IgD-negative memory B cell (primary cell): ENCODE measurements at regions not wholly inside any gene's neighbourhood (a gene's known extent, or its start where the extent isn't known, plus 50 kb on each side); places are given as distances from the start of the nearest gene placed in this dataset.

Experiments
- H3K27ac Mint-ChIP-seq, 3 donors: one replicate each; pipeline ENCODE4 v1.8.0; 2020 to 2022; ENCODE audit warnings: mild to moderate bottlenecking in 3 of 3, mixed read lengths in 3 of 3, moderate library complexity in 1 of 3
- H3K27me3 Mint-ChIP-seq: one replicate; pipeline ENCODE4 v1.8.0; 2021; ENCODE audit warnings: mixed read lengths
- H3K36me3 Mint-ChIP-seq: one replicate; pipeline ENCODE4 v1.8.0; 2020; ENCODE audit warnings: mild to moderate bottlenecking, mixed read lengths
- H3K4me1 Mint-ChIP-seq, 3 donors: one replicate each; pipeline ENCODE4 v1.8.0; 2020 to 2022; ENCODE audit warnings: mixed read lengths in 3 of 3, mild to moderate bottlenecking in 1 of 3
- H3K4me3 Mint-ChIP-seq, 4 donors: one replicate each; pipeline ENCODE4 v1.8.0; 2020 to 2022; ENCODE audit warnings: mild to moderate bottlenecking in 4 of 4, mixed read lengths in 4 of 4, moderate library complexity in 3 of 4
- H3K9me3 Mint-ChIP-seq, 3 donors: one replicate each; pipeline ENCODE4 v1.8.0; 2020 to 2021; ENCODE audit warnings: mixed read lengths in 3 of 3, mild to moderate bottlenecking in 1 of 3

DNA sequence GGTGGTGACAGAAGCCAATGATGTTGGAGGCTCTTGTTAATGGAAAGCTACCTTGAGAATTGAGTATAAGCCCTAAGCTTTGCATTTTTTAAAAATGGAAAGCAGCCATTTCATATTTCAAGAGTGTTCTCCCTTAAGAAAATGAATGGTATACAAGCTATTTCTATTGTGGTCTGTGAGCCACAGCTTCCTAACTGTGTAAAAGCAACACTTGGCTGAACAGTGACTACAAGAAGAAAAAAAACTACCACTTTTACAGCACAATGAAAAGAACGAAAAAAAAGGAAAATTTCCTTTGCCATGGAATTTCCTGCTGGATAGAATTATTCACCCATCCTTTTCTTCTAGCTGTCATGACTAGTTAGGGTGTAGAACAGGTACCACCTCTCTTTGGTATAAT, 397.1 kb upstream of the BTBD3 start:
- Mint-ChIP-seq H3K27me3 (no peaks in the 10 kb centered on the region), H3K4me3 (no peak overlapping the region), H3K27ac (no peak overlapping the region), H3K9me3 (peaks cover 2 to 7% (median 5%) of the 10 kb centered on the region in 3 donors), H3K36me3 (no peaks in the 10 kb centered on the region), H3K4me1 (no peaks in the 10 kb centered on the region)

DNA sequence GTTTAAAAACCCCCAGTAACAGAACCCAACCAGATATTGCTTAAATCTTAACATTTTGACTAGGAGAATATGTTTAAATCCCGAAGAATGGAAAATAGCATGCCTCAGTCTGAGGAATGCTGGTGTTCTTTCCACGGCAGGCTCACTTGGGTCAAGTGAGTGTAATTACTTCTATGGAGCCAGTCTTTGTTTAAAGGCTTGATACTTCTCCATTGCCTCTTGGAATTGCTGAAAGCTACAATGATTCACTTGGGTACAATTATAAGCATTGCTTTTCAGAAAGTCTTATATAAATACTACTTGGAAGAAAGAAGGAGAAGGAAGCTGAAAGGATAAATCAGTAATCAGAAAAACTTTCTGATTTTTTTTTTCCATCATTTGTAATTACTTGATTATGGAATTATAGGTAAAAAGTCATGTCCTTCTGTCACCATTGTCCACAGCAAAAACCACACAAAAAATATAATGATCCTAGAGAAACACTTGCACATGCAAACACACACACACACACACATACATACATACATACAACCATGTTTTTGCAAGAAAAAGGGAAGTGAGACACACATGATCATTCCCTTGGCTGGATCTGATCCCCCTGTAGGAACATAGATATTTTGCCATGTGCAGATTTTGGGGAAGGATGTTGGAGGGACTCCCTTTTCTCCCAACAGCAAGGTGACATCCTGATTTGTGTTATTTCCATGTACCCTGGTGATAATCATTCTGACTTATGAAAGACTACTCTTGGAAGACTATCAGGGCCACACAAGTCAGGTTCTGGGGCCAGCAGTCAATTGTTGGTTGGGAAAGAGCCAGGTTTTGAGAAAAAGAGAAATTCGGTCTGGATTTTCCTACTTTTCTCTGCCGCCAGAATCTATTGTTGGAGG, 396.0 kb upstream of the BTBD3 start:
- Mint-ChIP-seq H3K27ac (no peak overlapping the region), H3K9me3 (peaks cover 2 to 9% (median 7%) of the 10 kb centered on the region in 3 donors), H3K4me3 (no peak overlapping the region), H3K27me3 (no peaks in the 10 kb centered on the region), H3K36me3 (no peaks in the 10 kb centered on the region), H3K4me1 (no peaks in the 10 kb centered on the region)

DNA sequence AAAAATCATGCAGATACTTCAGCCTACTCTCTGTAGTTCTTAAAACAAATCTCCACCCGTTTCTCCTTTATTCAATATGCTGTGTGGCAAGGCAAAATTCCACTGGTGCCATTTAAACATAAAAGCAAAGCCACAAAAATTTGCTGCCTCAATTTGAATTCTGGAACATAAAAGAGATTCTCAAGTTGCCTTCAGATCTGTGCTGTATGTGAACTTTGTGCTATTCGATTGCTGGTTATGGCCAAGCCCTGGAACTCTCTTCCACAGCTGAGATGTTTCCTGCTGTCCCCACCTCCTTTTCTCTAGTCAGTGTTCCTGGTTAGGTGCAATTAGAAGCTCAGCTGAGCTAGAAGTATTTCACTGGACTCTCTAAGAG, 395.3 kb upstream of the BTBD3 start:
- no peaks in the 10 kb centered on the region for H3K4me1 Mint-ChIP-seq
- H3K9me3 Mint-ChIP-seq, result peaks cover 2 to 11% (median 7%) of the 10 kb centered on the region in 3 donors
- no peak overlapping the region for H3K27ac Mint-ChIP-seq
- H3K27me3 Mint-ChIP-seq, result no peaks in the 10 kb centered on the region
- H3K36me3 Mint-ChIP-seq, result no peaks in the 10 kb centered on the region
- H3K4me3 Mint-ChIP-seq, result no peak overlapping the region

DNA sequence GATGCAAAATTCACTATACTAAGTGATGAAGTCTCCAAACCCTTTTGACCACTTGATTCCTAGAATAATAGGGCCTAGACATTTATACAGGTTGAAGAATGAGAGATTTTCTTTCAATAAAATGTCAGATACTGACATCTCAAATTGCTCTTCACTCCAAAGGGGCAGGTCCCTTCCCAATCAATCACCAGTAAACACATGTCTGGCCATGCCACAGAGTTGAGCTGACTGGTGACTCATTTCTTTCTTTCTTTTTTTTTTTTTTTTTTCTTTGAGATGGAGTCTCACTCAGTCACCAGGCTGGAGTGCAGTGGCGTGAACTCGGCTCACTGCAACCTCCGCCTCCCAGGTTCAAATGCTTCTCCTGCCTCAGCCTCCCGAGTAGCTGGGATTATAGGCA, 388.6 kb upstream of the BTBD3 start:
- Mint-ChIP-seq H3K9me3 (peaks cover 13 to 20% (median 19%) of the 10 kb centered on the region in 3 donors), H3K4me3 (no peak overlapping the region), H3K27ac (no peak overlapping the region)

DNA sequence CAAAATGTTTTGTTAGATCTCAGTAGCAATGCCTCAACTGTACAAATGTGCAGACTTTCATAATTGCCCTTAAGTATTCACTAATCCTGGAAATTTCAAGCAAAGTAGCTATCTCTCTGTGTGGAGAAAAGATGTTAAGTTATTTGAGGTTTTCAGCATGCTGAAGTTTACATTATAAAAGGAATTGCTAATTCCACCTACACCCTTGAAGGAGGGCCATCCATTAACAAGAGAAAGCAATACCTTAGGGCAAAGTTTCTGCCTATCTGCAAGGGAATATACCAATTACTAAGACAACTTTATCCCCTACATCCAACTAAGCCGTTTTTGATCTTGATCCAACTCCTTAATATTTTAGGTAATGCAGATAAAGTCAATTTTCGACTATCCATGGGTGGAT, 380.7 kb upstream of the BTBD3 start:
- Mint-ChIP-seq H3K4me1 (no peaks in the 10 kb centered on the region), H3K27ac (no peak overlapping the region), H3K9me3 (peaks cover 0 to 8% (median 1%) of the 10 kb centered on the region in 3 donors), H3K4me3 (no peak overlapping the region), H3K36me3 (no peaks in the 10 kb centered on the region), H3K27me3 (no peaks in the 10 kb centered on the region)

More for the DNA sequence above, 388.6 kb upstream of the BTBD3 start:
- no peaks in the 10 kb centered on the region for H3K4me1 Mint-ChIP-seq
- H3K36me3 Mint-ChIP-seq, result no peaks in the 10 kb centered on the region
- no peaks in the 10 kb centered on the region for H3K27me3 Mint-ChIP-seq

DNA sequence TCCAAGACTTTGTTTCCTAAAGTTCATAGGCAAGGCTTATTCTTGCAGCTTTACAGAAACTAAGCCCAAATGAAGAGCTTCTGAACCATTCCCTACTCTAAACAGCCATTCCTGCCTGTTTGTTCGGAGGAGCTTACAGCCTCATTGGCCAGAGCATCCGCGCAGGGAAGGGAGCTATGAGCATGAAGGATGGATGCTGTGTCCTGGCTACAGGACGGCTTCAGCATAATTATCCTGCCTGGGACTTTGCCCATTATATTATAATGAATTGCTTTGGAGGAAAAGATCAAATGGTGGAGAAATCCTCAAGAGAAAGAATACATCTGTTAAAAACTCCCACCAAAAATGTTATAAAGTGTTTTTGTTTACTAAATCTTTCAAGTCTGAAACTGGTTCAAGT, 378.2 kb upstream of the BTBD3 start:
- no peaks in the 10 kb centered on the region for H3K36me3 Mint-ChIP-seq
- H3K4me3 Mint-ChIP-seq, result no peak overlapping the region
- H3K9me3 Mint-ChIP-seq, result peaks cover 0 to 1% (median 0%) of the 10 kb centered on the region in 3 donors
- H3K27me3 Mint-ChIP-seq, result no peaks in the 10 kb centered on the region
- H3K4me1 Mint-ChIP-seq, result no peaks in the 10 kb centered on the region
- H3K27ac Mint-ChIP-seq, result no peak overlapping the region

DNA sequence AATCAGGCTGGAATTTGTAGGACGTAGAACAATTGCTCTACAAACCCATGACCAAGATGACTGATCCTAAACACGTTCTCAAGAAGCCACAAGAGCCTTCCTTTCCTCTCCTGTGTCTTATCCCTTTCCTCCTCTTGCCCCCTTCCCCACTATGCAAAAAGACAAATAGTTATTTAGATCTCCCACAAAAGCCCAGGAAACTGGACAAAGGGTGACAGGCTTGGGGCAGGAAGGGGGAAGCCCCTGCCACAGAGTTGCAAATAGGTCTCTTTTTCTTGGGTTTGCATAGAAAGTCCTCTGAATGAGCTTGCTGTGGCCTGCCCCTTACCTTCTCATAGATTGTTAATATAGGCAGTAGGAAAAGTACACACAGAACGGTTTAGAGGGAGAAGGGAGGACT, 377.1 kb upstream of the BTBD3 start:
- no peak overlapping the region for H3K27ac Mint-ChIP-seq
- peaks cover 0 to 1% (median 0%) of the 10 kb centered on the region in 3 donors for H3K9me3 Mint-ChIP-seq
- H3K4me1 Mint-ChIP-seq, result no peaks in the 10 kb centered on the region
- no peaks in the 10 kb centered on the region for H3K27me3 Mint-ChIP-seq
- H3K36me3 Mint-ChIP-seq, result no peaks in the 10 kb centered on the region
- no peak overlapping the region for H3K4me3 Mint-ChIP-seq

DNA sequence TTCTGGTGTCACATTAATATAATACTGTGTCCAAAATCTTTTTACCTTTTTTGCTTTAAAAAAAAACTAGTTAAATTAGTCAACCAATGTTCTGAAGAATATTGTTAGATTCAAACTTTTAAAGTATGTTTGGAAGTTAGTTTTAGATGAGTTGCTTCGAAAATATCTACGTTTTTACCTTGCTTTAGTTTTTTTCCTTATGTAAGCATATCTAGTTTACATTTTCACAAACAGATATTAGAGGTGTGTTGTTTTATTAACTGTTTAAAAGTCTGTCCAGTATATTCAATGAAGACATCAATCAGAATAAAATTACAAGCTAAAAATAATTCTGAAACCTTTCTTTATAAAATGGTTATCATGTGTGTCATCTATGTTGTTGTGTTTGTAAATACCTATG, 375.0 kb upstream of the BTBD3 start:
- Mint-ChIP-seq H3K9me3 (peaks cover 0 to 1% (median 0%) of the 10 kb centered on the region in 3 donors), H3K4me1 (no peaks in the 10 kb centered on the region), H3K27me3 (no peaks in the 10 kb centered on the region), H3K27ac (no peak overlapping the region), H3K4me3 (no peak overlapping the region), H3K36me3 (no peaks in the 10 kb centered on the region)

DNA sequence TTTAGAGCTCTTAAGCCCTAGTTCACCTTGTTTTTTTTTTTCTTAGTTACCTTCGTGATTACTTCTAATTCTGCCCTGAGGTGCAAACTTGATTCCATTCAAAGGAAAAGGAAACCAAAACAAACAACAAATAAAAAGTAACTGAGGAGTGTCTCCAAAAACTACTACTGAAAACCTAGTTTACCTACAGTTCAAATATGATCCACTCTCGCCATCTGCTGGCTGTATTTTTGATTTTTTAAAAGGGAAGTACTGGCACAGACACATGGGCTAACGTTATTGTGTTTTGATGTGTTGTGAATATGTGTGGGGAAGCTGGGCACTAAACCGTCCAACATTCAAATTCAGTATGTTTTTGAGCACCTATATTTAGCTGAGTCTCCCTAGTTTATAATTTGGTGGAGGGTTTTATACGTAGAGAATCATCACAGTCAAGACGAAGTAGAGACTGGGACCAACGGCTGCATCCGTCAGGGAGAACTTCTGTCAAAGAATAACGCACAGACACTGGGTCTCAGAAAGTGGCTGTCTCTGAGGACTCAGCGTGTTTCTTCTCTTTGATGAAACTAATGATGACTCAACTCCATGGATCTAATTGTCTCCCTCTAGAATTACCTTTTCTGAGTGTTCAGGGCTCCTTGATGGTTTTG, 373.5 kb upstream of the BTBD3 start:
- peaks cover 0 to 1% (median 0%) of the 10 kb centered on the region in 3 donors for H3K9me3 Mint-ChIP-seq
- no peaks in the 10 kb centered on the region for H3K4me1 Mint-ChIP-seq
- no peak overlapping the region for H3K27ac Mint-ChIP-seq
- H3K4me3 Mint-ChIP-seq, result no peak overlapping the region
- no peaks in the 10 kb centered on the region for H3K36me3 Mint-ChIP-seq
- H3K27me3 Mint-ChIP-seq, result no peaks in the 10 kb centered on the region

DNA sequence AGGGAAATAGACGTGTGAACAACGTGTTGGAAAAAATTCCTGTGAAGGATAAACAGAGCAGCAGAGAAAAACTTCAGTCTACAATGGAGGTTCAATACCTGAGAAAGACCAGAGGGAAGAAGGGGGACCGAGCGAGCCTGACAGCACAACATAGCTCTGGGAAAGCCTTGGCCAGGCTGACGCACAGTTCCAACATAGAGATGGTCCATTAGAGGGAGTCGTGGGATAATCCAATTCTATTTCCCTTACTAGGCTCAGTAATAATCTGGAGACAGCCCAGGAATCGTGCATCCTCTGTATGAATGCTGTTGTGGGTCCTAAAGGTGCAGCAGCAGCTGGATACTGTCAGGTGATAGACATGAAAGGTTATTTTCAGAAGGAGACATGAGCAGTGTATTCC, 370.8 kb upstream of the BTBD3 start:
- no peaks in the 10 kb centered on the region for H3K36me3 Mint-ChIP-seq
- no peaks in the 10 kb centered on the region for H3K27me3 Mint-ChIP-seq
- H3K9me3 Mint-ChIP-seq, result no peaks in the 10 kb centered on the region
- H3K4me1 Mint-ChIP-seq, result no peaks in the 10 kb centered on the region
- no peak overlapping the region for H3K4me3 Mint-ChIP-seq
- no peak overlapping the region for H3K27ac Mint-ChIP-seq

DNA sequence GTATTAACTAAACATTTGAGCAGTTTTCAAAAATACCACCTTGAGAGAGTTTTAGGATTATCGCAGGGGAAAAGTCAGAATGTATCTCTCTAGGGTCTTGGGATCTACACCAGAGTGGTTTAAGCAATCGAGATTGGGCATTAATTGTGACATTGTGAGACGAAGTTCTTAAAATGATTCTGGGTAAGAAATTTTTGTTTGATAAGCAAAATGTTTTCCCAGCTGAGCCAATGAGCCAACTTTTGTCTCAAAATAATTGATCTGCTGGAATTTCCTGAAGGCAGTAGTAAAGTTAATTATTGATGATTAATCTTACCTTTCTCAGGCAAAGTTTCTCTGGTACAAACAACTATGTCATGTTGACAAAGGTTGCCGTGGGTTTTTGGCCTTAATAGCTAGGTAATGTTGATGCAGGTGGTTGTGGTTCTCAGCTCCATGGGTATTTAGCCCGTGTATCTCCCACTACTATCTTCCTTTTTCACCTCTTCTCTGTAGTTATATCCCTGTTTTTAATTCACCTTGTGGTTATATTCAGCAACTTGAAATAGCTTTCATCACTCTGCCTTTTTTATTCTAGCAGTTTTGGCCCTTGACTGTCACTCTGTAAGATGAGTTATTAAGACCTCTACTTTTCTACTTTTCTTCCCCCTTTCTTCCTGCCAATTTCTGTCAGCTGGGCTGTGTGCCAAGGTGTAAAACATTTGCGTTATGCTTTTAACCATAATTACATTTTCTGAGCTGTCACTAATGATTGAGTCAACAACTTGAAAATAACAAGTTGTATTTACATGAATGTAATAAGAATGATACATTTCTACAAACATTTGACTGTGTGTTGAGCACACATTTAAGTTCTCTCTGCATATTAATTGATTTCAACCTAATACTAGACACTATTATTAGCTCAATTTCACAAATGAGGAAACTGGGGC, 368.3 kb upstream of the BTBD3 start:
- H3K9me3 Mint-ChIP-seq, result peaks cover 0 to 8% (median 2%) of the 10 kb centered on the region in 3 donors
- H3K4me1 Mint-ChIP-seq, result no peaks in the 10 kb centered on the region
- H3K36me3 Mint-ChIP-seq, result no peaks in the 10 kb centered on the region
- no peaks in the 10 kb centered on the region for H3K27me3 Mint-ChIP-seq
- H3K27ac Mint-ChIP-seq, result no peak overlapping the region
- H3K4me3 Mint-ChIP-seq, result no peak overlapping the region

DNA sequence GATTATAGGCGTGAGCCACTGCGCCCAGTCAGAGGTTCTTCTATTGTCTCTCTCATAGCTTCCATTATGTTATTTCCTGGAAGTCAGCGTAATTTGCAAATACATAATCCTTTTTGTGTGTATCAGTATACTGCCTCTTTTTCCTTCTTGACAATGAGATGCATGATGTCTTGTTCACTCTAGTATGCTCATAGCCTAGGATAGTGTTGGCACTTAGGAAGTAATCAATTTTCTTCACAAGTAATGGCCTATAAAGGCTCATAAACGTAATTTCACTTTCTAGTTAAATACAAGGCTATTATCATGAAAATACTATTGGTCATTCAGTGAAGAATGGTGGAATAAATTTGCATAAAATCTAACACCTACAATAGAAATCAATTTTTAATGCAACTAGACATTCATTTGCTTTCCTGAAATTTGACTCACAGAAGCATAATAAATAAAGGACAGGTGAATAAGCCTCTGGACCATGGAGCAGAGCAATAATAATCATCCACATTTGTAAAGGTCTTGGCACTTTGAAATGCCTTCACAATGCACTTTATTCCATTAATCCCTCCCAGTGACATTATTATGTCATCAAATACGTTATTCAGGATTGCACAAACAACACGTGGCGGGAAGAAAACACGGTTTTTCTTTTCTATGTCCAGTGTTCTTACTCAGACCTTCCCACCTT, 366.9 kb upstream of the BTBD3 start:
- Mint-ChIP-seq H3K27me3 (no peaks in the 10 kb centered on the region), H3K27ac (no peak overlapping the region), H3K4me1 (no peaks in the 10 kb centered on the region), H3K4me3 (no peak overlapping the region), H3K9me3 (peaks cover 0 to 11% (median 5%) of the 10 kb centered on the region in 3 donors), H3K36me3 (no peaks in the 10 kb centered on the region)

DNA sequence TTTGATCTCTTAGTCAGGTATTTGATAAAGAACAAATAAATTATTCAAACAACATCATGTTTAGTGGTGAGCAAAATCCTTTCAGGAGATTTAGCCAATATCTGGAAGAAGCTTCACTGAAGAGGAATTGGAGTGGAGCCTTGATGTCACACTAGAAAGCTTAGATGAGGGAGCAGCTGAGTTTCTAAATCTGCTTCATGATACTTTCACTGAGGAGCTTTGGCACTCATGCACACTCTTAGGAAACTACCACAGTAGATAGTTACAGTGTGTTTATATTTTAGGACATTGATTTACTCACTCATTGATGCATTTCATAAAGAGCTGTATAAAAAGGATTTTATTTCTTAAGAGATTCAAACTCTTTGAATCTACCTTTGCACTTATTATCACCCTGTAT, 366.2 kb upstream of the BTBD3 start:
- Mint-ChIP-seq H3K4me1 (no peaks in the 10 kb centered on the region), H3K9me3 (peaks cover 0 to 11% (median 5%) of the 10 kb centered on the region in 3 donors), H3K36me3 (peaks cover under 1% of the 10 kb centered on the region), H3K4me3 (no peak overlapping the region), H3K27ac (no peak overlapping the region), H3K27me3 (no peaks in the 10 kb centered on the region)

DNA sequence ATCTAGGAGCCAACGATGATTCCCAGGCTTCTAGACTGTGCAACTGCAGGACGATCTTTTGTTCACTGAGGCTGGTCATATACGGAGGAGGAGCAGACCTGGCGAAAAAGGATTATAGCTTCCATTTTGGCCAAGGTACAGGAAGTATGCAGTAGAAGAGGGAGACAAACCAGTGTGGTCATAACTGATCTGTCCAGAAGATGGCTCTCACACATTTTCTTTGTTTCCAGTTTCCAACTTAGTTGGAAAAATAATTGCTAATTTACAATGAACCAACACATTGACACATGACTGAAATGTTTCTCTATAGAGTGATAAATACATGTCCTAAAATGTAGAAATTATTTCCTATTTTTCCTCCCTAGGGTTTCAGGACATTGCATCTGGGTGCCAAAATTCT, 364.1 kb upstream of the BTBD3 start:
- H3K4me3 Mint-ChIP-seq, result no peak overlapping the region
- peaks cover 1% of the 10 kb centered on the region for H3K36me3 Mint-ChIP-seq
- peaks cover 1 to 11% (median 5%) of the 10 kb centered on the region in 3 donors for H3K9me3 Mint-ChIP-seq
- no peaks in the 10 kb centered on the region for H3K4me1 Mint-ChIP-seq
- no peak overlapping the region for H3K27ac Mint-ChIP-seq
- no peaks in the 10 kb centered on the region for H3K27me3 Mint-ChIP-seq
